MM.1S (cell line): ENCODE measurements at regions not wholly inside any gene's neighbourhood (a gene's known extent, or its start where the extent isn't known, plus 50 kb on each side); places are given as distances from the start of the nearest gene placed in this dataset.
"Not testable (repeated sequence)": the region's sequence is repeated elsewhere in the genome, so short reads cannot be mapped to it uniquely, and the experiment has no call there.

Experiments used
- DNase-seq: peaks from one replicate; pipeline ENCODE4 v3.0.0-alpha.2; 2015
- H2AFZ ChIP-seq: fragments of 300-600 bp; sonication (generic); 2 replicates; pipeline ENCODE4 v1.6.0; 2016; ENCODE audit warnings: antibody characterized with exemption, low read length
- H3F3A ChIP-seq: fragments of 300-600 bp; sonication (generic); 2 replicates; pipeline ENCODE4 v1.6.1; 2016; ENCODE audit warnings: mild to moderate bottlenecking, antibody characterized with exemption, low read length, moderate library complexity, mixed read lengths; ENCODE audit not compliant: insufficient read depth
- H3K27ac ChIP-seq: fragments of 300-600 bp; sonication (generic); 2 replicates; pipeline ENCODE4 v1.5.1; 2016; ENCODE audit warnings: mild to moderate bottlenecking, low read length
- H3K27me3 ChIP-seq: fragments of 300-600 bp; sonication (generic); replicated peaks from 2 replicates; pipeline ENCODE4 v1.6.0; 2016; ENCODE audit warnings: low read length; ENCODE audit not compliant: insufficient read depth
- H3K36me3 ChIP-seq: fragments of 300-600 bp; sonication (generic); replicated peaks from 2 replicates; pipeline ENCODE4 v1.6.1; 2016; ENCODE audit warnings: mild to moderate bottlenecking, low read length, mixed read lengths; ENCODE audit not compliant: insufficient read depth
- H3K4me1 ChIP-seq: fragments of 300-600 bp; sonication (generic); 2 replicates; pipeline ENCODE4 v1.6.1; 2016; ENCODE audit warnings: low read length, mixed read lengths
- H3K4me2 ChIP-seq: fragments of 300-600 bp; sonication (generic); 2 replicates; pipeline ENCODE4 v1.6.0; 2016; ENCODE audit warnings: low read depth, low read length
- H3K4me3 ChIP-seq: fragments of 300-600 bp; sonication (generic); 2 replicates; pipeline ENCODE4 v1.5.1; 2016; ENCODE audit warnings: low read length, mixed read lengths
- H3K79me2 ChIP-seq: fragments of 300-600 bp; sonication (generic); 2 replicates; pipeline ENCODE4 v1.6.1; 2016; ENCODE audit warnings: mixed run types, low read length, mixed read lengths
- H3K9ac ChIP-seq: fragments of 300-600 bp; sonication (generic); 2 replicates; pipeline ENCODE4 v1.6.1; 2016; ENCODE audit warnings: low read length, mixed read lengths
- H3K9me2 ChIP-seq: fragments of 300-600 bp; sonication (generic); replicated peaks from 2 replicates; pipeline ENCODE4 v1.6.1; 2016; ENCODE audit warnings: mild to moderate bottlenecking, low read length, mixed read lengths; ENCODE audit not compliant: insufficient read depth
- H3K9me3 ChIP-seq: fragments of 300-600 bp; sonication (generic); replicated peaks from 2 replicates; pipeline ENCODE4 v1.6.1; 2016; ENCODE audit warnings: mild to moderate bottlenecking, low read length, mixed read lengths; ENCODE audit not compliant: insufficient read depth
- H4K20me1 ChIP-seq: fragments of 300-600 bp; sonication (generic); 2 replicates; pipeline ENCODE4 v1.6.1; 2016; ENCODE audit warnings: mild to moderate bottlenecking, low read length, moderate library complexity, mixed read lengths; ENCODE audit not compliant: insufficient read depth
- CTCF ChIP-seq: fragments of 300-600 bp; sonication (generic); IDR thresholded peaks from 2 replicates; pipeline ENCODE4 v1.5.1; 2016; ENCODE audit warnings: antibody characterized with exemption, low read length, mixed read lengths
- EZH2 ChIP-seq: fragments of 300-600 bp; sonication (generic); optimal IDR thresholded peaks from 2 replicates; pipeline ENCODE3; 2017; ENCODE audit warnings: low read depth, mild to moderate bottlenecking, antibody characterized with exemption, low read length, mixed read lengths
- EZH2phosphoT487 ChIP-seq: fragments of 300-600 bp; sonication (generic); IDR thresholded peaks from 2 replicates; pipeline ENCODE4 v1.6.1; 2018; ENCODE audit warnings: antibody characterized with exemption, low read length

GRCh38 chr12:46585854-46586621, 213.5 kb upstream of the SLC38A2 start:
- H3K27ac ChIP-seq = peak overlapping the region; percentile 54; the same call in 1 of the 2 replicates
- peak; percentile 93 for DNase-seq
- H3K27me3 ChIP-seq = no peaks in the 10 kb centered on the region
- H3K4me1 ChIP-seq = peaks cover 10% of the 10 kb centered on the region
- H3K9ac ChIP-seq = peak overlapping the region; percentile 12; the same call in 1 of the 2 replicates
- TF ChIP-seq EZH2phosphoT487 = no peak
- H3K36me3 ChIP-seq = no peaks in the 10 kb centered on the region
- no peaks in the 10 kb centered on the region for H4K20me1 ChIP-seq
- peak overlapping the region; percentile 4; the same call in 1 of the 2 replicates for H3K4me3 ChIP-seq
- H3K9me3 ChIP-seq = no peaks in the 10 kb centered on the region
- H3F3A ChIP-seq = no peaks in the 10 kb centered on the region; the same call in 1 of the 2 replicates
- peak overlapping the region; percentile 59 for H3K4me2 ChIP-seq
- no peaks in the 10 kb centered on the region for H3K79me2 ChIP-seq
- H3K9me2 ChIP-seq = no peaks in the 10 kb centered on the region
- peak overlapping the region; percentile 59 for H2AFZ ChIP-seq

GRCh38 chr12:46584098-46584497, 211.5 kb upstream of the SLC38A2 start:
- not testable (repeated sequence) for H3K9ac ChIP-seq, H3F3A ChIP-seq, H2AFZ ChIP-seq, H3K27ac ChIP-seq, H4K20me1 ChIP-seq, DNase-seq, H3K36me3 ChIP-seq, H3K4me2 ChIP-seq, H3K79me2 ChIP-seq, H3K9me3 ChIP-seq, H3K27me3 ChIP-seq, H3K9me2 ChIP-seq, H3K4me3 ChIP-seq
- peaks cover 17% of the 10 kb centered on the region for H3K4me1 ChIP-seq

- H3K27me3 ChIP-seq, H3K4me3 ChIP-seq, H3K27ac ChIP-seq, H3F3A ChIP-seq, DNase-seq, H3K4me2 ChIP-seq, H3K36me3 ChIP-seq, H2AFZ ChIP-seq, H3K9me2 ChIP-seq, H4K20me1 ChIP-seq, H3K9ac ChIP-seq, H3K9me3 ChIP-seq, H3K79me2 ChIP-seq: not testable (repeated sequence)
- peaks cover 28% of the 10 kb centered on the region for H3K4me1 ChIP-seq
Observed at GRCh38 chr12:46581990-46582389, 209.4 kb upstream of the SLC38A2 start.

GRCh38 chr12:46580445-46580844, 207.9 kb upstream of the SLC38A2 start:
- DNase-seq = no peak
- no peaks in the 10 kb centered on the region for H3K79me2 ChIP-seq
- H3K4me3 ChIP-seq = no peak overlapping the region
- H3K4me2 ChIP-seq = no peak overlapping the region
- H3K9me3 ChIP-seq = no peaks in the 10 kb centered on the region
- H4K20me1 ChIP-seq = no peaks in the 10 kb centered on the region
- no peak overlapping the region for H3K9ac ChIP-seq
- H3K4me1 ChIP-seq = peaks cover 18% of the 10 kb centered on the region
- no peak overlapping the region for H2AFZ ChIP-seq
- no peaks in the 10 kb centered on the region for H3K27me3 ChIP-seq
- H3F3A ChIP-seq = no peaks in the 10 kb centered on the region
- no peak overlapping the region for H3K27ac ChIP-seq
- H3K36me3 ChIP-seq = no peaks in the 10 kb centered on the region
- no peak for TF ChIP-seq CTCF
- no peaks in the 10 kb centered on the region for H3K9me2 ChIP-seq

GRCh38 chr12:46579474-46579873, 206.9 kb upstream of the SLC38A2 start:
- no peaks in the 10 kb centered on the region for H3F3A ChIP-seq
- no peaks in the 10 kb centered on the region for H3K9me3 ChIP-seq
- H4K20me1 ChIP-seq = no peaks in the 10 kb centered on the region
- H3K27me3 ChIP-seq = no peaks in the 10 kb centered on the region
- H3K4me1 ChIP-seq = peaks cover 17% of the 10 kb centered on the region
- H3K4me3 ChIP-seq = no peak overlapping the region
- no peaks in the 10 kb centered on the region for H3K79me2 ChIP-seq
- DNase-seq = no peak
- TF ChIP-seq EZH2phosphoT487 (no peak), CTCF (no peak), EZH2 (no peak)
- no peak overlapping the region for H3K27ac ChIP-seq
- no peaks in the 10 kb centered on the region for H3K9me2 ChIP-seq
- no peak overlapping the region for H3K4me2 ChIP-seq
- no peaks in the 10 kb centered on the region for H3K36me3 ChIP-seq
- no peak overlapping the region for H2AFZ ChIP-seq
- H3K9ac ChIP-seq = no peak overlapping the region
